H9 (cell line): ENCODE measurements at regions not wholly inside any gene's neighbourhood (a gene's known extent, or its start where the extent isn't known, plus 50 kb on each side); places are given as distances from the start of the nearest gene placed in this dataset.

Experiments
- DNase-seq: peaks from one replicate; pipeline ENCODE4 v3.0.0-alpha.2; 2017
- H2AFZ ChIP-seq: one replicate; pipeline ENCODE4 v1.6.1; 2013; ENCODE audit warnings: mild to moderate bottlenecking, low read length, control low read depth, moderate library complexity
- H2AK5ac ChIP-seq: 2 replicates; pipeline ENCODE4 v1.6.1; 2013; ENCODE audit warnings: low read length, control low read depth, mixed read lengths; ENCODE audit not compliant: insufficient read length
- H2BK120ac ChIP-seq: one replicate; pipeline ENCODE4 v1.6.1; 2013; ENCODE audit warnings: low read depth, mild to moderate bottlenecking, low read length, control low read depth, inconsistent platforms; ENCODE audit not compliant: poor library complexity, severe bottlenecking
- H2BK12ac ChIP-seq: 2 replicates; pipeline ENCODE4 v1.6.1; 2013; ENCODE audit warnings: low read length, control low read depth, mixed read lengths, low read depth; ENCODE audit not compliant: insufficient read length
- H2BK15ac ChIP-seq: 2 replicates; pipeline ENCODE4 v1.6.1; 2013; ENCODE audit warnings: low read depth, low read length, control low read depth
- H2BK20ac ChIP-seq: one replicate; pipeline ENCODE4 v1.6.1; 2013; ENCODE audit warnings: low read depth, mild to moderate bottlenecking, low read length, control low read depth, inconsistent platforms; ENCODE audit not compliant: poor library complexity, severe bottlenecking
- H2BK5ac ChIP-seq: 2 replicates; pipeline ENCODE4 v1.6.1; 2013; ENCODE audit warnings: low read length, control low read depth, mixed read lengths; ENCODE audit not compliant: insufficient read length
- H3K14ac ChIP-seq: 2 replicates; pipeline ENCODE4 v1.6.1; 2013; ENCODE audit warnings: low read length, control low read depth; ENCODE audit not compliant: insufficient read depth
- H3K18ac ChIP-seq: 2 replicates; pipeline ENCODE4 v1.6.1; 2013; ENCODE audit warnings: low read depth, mild to moderate bottlenecking, mixed read lengths, low read length, control low read depth; ENCODE audit not compliant: insufficient read length
- H3K23ac ChIP-seq: 2 replicates; pipeline ENCODE4 v1.6.1; 2013; ENCODE audit warnings: low read length, control low read depth, mixed read lengths, low read depth; ENCODE audit not compliant: insufficient read length
- H3K23me2 ChIP-seq: 2 replicates; pipeline ENCODE4 v1.6.1; 2013; ENCODE audit warnings: low read depth, mild to moderate bottlenecking, mixed read lengths, low read length, control low read depth; ENCODE audit not compliant: insufficient read length, poor library complexity, severe bottlenecking
- H3K27ac ChIP-seq: 2 replicates; pipeline ENCODE4 v1.5.1; 2013; ENCODE audit warnings: low read length, control low read depth, mixed read lengths, low read depth; ENCODE audit not compliant: insufficient read length
- H3K27me3 ChIP-seq: 2 replicates; pipeline ENCODE4 v1.6.1; 2013; ENCODE audit warnings: low read length, control low read depth, inconsistent platforms; ENCODE audit not compliant: insufficient read depth
- H3K4ac ChIP-seq: 2 replicates; pipeline ENCODE4 v1.6.1; 2013; ENCODE audit warnings: low read depth, mild to moderate bottlenecking, control low read depth, inconsistent platforms, low read length, moderate library complexity
- H3K4me1 ChIP-seq: 2 replicates; pipeline ENCODE4 v1.6.1; 2013; ENCODE audit warnings: low read length, control low read depth, inconsistent platforms; ENCODE audit not compliant: insufficient read depth
- H3K4me2 ChIP-seq: 2 replicates; pipeline ENCODE4 v1.6.1; 2013; ENCODE audit warnings: low read length, control low read depth, mixed read lengths; ENCODE audit not compliant: insufficient read length, insufficient read depth
- H3K56ac ChIP-seq: 2 replicates; pipeline ENCODE4 v1.6.1; 2013; ENCODE audit warnings: low read depth, mild to moderate bottlenecking, mixed read lengths, low read length, control low read depth; ENCODE audit not compliant: insufficient read length
- H3K79me1 ChIP-seq: 2 replicates; pipeline ENCODE4 v1.6.1; 2013; ENCODE audit warnings: low read depth, mild to moderate bottlenecking, moderate library complexity, low read length, control low read depth, inconsistent platforms; ENCODE audit not compliant: insufficient read depth, poor library complexity, severe bottlenecking
- H3K79me2 ChIP-seq: 2 replicates; pipeline ENCODE4 v1.6.1; 2013; ENCODE audit warnings: low read length, control low read depth, inconsistent platforms; ENCODE audit not compliant: insufficient read depth
- H3K9ac ChIP-seq: 2 replicates; pipeline ENCODE4 v1.6.1; 2013; ENCODE audit warnings: low read length, control low read depth, mixed read lengths; ENCODE audit not compliant: insufficient read length; ENCODE audit errors: extremely low read depth
- H3K9me3 ChIP-seq: one replicate; pipeline ENCODE4 v1.6.1; 2013; ENCODE audit warnings: low read depth, low read length, inconsistent platforms; ENCODE audit not compliant: control insufficient read depth
- H3T11ph ChIP-seq: one replicate; pipeline ENCODE4 v1.6.1; 2013; ENCODE audit warnings: mild to moderate bottlenecking, low read length, control low read depth, inconsistent platforms
- H4K20me1 ChIP-seq: one replicate; pipeline ENCODE4 v1.6.1; 2013; ENCODE audit not compliant: control insufficient read depth, insufficient read length, insufficient read depth
- H4K5ac ChIP-seq: 2 replicates; pipeline ENCODE4 v1.6.1; 2013; ENCODE audit warnings: low read depth, mild to moderate bottlenecking, mixed read lengths, low read length, control low read depth; ENCODE audit not compliant: insufficient read length
- H4K8ac ChIP-seq: replicated peaks from 2 replicates; pipeline ENCODE4 v1.6.1; 2013; ENCODE audit warnings: low read length, control low read depth, mixed read lengths, low read depth; ENCODE audit not compliant: insufficient read length
- H4K91ac ChIP-seq: 2 replicates; pipeline ENCODE4 v1.6.1; 2013; ENCODE audit warnings: low read depth, mild to moderate bottlenecking, moderate library complexity, mixed read lengths, low read length, control low read depth; ENCODE audit not compliant: insufficient read length
- H3K27ac Mint-ChIP-seq, 3 experiments: 2 replicates in 2 of 3; 3 replicates in 1 of 3; pipeline ENCODE4 v1.8.0; 2020 to 2021; ENCODE audit warnings: mixed read lengths in 3 of 3, mild to moderate bottlenecking in 1 of 3, moderate library complexity in 1 of 3
- H3K27me3 Mint-ChIP-seq: 2 replicates; pipeline ENCODE4 v1.8.0; 2021; ENCODE audit warnings: low read depth, mild to moderate bottlenecking, moderate library complexity, mixed read lengths
- H3K36me3 Mint-ChIP-seq, 3 experiments: 2 replicates in 2 of 3; 3 replicates in 1 of 3; pipeline ENCODE4 v1.8.0; 2020 to 2021; ENCODE audit warnings: low read depth in 3 of 3, mixed read lengths in 3 of 3; ENCODE audit not compliant: insufficient read depth in 1 of 3
- H3K4me1 Mint-ChIP-seq, 2 experiments: 2 replicates each; pipeline ENCODE4 v1.8.0; 2020; ENCODE audit warnings: mixed read lengths in 2 of 2
- H3K4me3 Mint-ChIP-seq, 2 experiments: 2 replicates in 1 of 2; 3 replicates in 1 of 2; pipeline ENCODE4 v1.8.0; 2020 to 2021; ENCODE audit warnings: mild to moderate bottlenecking in 2 of 2, mixed read lengths in 2 of 2, moderate library complexity in 1 of 2
- H3K9me3 Mint-ChIP-seq, 2 experiments: 2 replicates in 1 of 2; 3 replicates in 1 of 2; pipeline ENCODE4 v1.8.0; 2020; ENCODE audit warnings: mild to moderate bottlenecking in 2 of 2, mixed read lengths in 2 of 2, moderate library complexity in 1 of 2
- WGBS: extraction: QIAGEN DNeasy Blood & Tissue Kit; methylation state at CpG from one replicate; pipeline ENCODE4 v1.1.7; 2013; ENCODE audit warnings: missing lambda C conversion rate, low lambda C conversion rate, mixed read lengths; ENCODE audit not compliant: insufficient read length; ENCODE audit errors: extremely low coverage; 5-methylcytosine and 5-hydroxymethylcytosine counted together
- TF ChIP-seq, protein P1 (sequence below): fragments of 200-600 bp; sonication (generic); conservative IDR thresholded peaks from 3 replicates; pipeline ENCODE4 v1.8.0; 2021; ENCODE audit warnings: antibody characterized with exemption, mild to moderate bottlenecking

DNA sequence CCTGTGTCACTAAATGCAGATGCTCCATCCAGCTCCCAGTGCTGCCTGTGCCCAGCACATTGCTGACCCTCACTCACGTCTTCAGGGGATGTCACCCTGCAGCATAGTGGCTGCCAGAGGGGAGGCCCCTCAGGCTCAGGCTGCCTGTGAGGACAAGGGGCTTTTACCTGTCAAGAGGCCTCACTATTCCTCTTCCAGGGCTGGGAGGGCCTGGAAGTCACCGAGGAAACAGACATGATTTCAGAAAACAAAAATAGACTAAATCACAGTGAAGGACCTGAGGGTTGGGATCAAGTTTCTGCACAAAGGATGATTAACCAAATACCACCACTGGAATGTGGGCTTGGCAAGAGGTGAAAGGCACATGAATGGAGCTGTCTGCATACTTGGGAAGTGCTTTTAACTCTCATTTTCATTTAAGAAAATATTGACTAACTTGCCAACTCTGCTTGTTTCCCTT lies 1202.3 kb downstream of the BCL11B start:
- peaks cover 2% of the 10 kb centered on the region; the same call in 1 of the 2 replicates for H3K27me3 Mint-ChIP-seq
- peaks cover 12 to 13% of the 10 kb centered on the region in 2 experiments for H3K4me1 Mint-ChIP-seq
- Histone ChIP-seq H2BK15ac (no peak overlapping the region), H4K20me1 (no peaks in the 10 kb centered on the region), H3K14ac (no peak overlapping the region), H2BK120ac (no peak overlapping the region), H3K9me3 (no peaks in the 10 kb centered on the region), H3K9ac (no peak overlapping the region), H2BK5ac (no peak overlapping the region), H3K79me1 (no peaks in the 10 kb centered on the region), H3K23ac (no peak overlapping the region), H4K91ac (no peak overlapping the region), H2BK12ac (no peak overlapping the region), H2AK5ac (no peak overlapping the region), H3K27me3 (no peaks in the 10 kb centered on the region), H2AFZ (no peak overlapping the region), H3K4me2 (no peak overlapping the region), H3K56ac (no peak overlapping the region), H3T11ph (no peak overlapping the region), H3K4me1 (peaks cover 10% of the 10 kb centered on the region; the same call in 1 of the 2 replicates), H3K79me2 (no peaks in the 10 kb centered on the region), H2BK20ac (no peak overlapping the region), H4K8ac (no peak overlapping the region), H3K4ac (no peak overlapping the region), H4K5ac (no peak overlapping the region), H3K23me2 (no peaks in the 10 kb centered on the region), H3K27ac (no peak overlapping the region), H3K18ac (peak overlapping the region; percentile 78)
- no peak overlapping the region for H3K4me3 Mint-ChIP-seq
- no peaks in the 10 kb centered on the region for H3K9me3 Mint-ChIP-seq
- peak overlapping the region in 1 of 3 experiments; percentile 79; a peak in 3 of 7 replicates for H3K27ac Mint-ChIP-seq
- TF ChIP-seq, protein P1, sequence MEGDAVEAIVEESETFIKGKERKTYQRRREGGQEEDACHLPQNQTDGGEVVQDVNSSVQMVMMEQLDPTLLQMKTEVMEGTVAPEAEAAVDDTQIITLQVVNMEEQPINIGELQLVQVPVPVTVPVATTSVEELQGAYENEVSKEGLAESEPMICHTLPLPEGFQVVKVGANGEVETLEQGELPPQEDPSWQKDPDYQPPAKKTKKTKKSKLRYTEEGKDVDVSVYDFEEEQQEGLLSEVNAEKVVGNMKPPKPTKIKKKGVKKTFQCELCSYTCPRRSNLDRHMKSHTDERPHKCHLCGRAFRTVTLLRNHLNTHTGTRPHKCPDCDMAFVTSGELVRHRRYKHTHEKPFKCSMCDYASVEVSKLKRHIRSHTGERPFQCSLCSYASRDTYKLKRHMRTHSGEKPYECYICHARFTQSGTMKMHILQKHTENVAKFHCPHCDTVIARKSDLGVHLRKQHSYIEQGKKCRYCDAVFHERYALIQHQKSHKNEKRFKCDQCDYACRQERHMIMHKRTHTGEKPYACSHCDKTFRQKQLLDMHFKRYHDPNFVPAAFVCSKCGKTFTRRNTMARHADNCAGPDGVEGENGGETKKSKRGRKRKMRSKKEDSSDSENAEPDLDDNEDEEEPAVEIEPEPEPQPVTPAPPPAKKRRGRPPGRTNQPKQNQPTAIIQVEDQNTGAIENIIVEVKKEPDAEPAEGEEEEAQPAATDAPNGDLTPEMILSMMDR = no peak
- no CpG with 5 or more reads among the region's 2 CpGs for WGBS
- no peaks in the 10 kb centered on the region for H3K36me3 Mint-ChIP-seq
- DNase-seq = peak; percentile 34
